HEK293 (cell line): ENCODE measurements at regions not wholly inside any gene's neighbourhood (a gene's known extent, or its start where the extent isn't known, plus 50 kb on each side); places are given as distances from the start of the nearest gene placed in this dataset.

Experiments
- YY1 ChIP-seq: fragments of 450-650 bp; formaldehyde crosslinking; IDR thresholded peaks from 2 replicates; pipeline ENCODE4 v1.5.1; 2018; ENCODE audit warnings: missing biosample characterization, missing genetic modification characterization
- ZFP37 ChIP-seq: fragments of 450-650 bp; formaldehyde crosslinking; IDR thresholded peaks from 2 replicates; pipeline ENCODE4 v1.5.1; 2016; ENCODE audit warnings: missing biosample characterization, missing genetic modification characterization
- ZNF16 ChIP-seq: fragments of 450-650 bp; formaldehyde crosslinking; IDR thresholded peaks from 2 replicates; pipeline ENCODE4 v1.5.1; 2016; ENCODE audit warnings: low read depth, missing biosample characterization, missing genetic modification characterization
- TF ChIP-seq, protein P1 (sequence below): fragments of 450-650 bp; formaldehyde crosslinking; IDR thresholded peaks from 2 replicates; pipeline ENCODE4 v1.5.1; 2016; ENCODE audit warnings: missing biosample characterization, missing genetic modification characterization
- TF ChIP-seq, protein P2 (sequence below): fragments of 450-650 bp; formaldehyde crosslinking; IDR thresholded peaks from 2 replicates; pipeline ENCODE4 v1.5.1; 2016; ENCODE audit warnings: missing biosample characterization, missing genetic modification characterization
- TF ChIP-seq, protein P3 (sequence below): fragments of 450-650 bp; formaldehyde crosslinking; IDR thresholded peaks from 2 replicates; pipeline ENCODE4 v1.5.1; 2016; ENCODE audit warnings: missing biosample characterization, missing genetic modification characterization
- TF ChIP-seq, protein P4 (sequence below): fragments of 450-650 bp; formaldehyde crosslinking; IDR thresholded peaks from 2 replicates; pipeline ENCODE4 v1.5.1; 2016; ENCODE audit warnings: missing biosample characterization, missing genetic modification characterization, borderline replicate concordance
- TF ChIP-seq, protein P5 (sequence below): fragments of 450-650 bp; formaldehyde crosslinking; IDR thresholded peaks from 2 replicates; pipeline ENCODE4 v1.5.1; 2016; ENCODE audit warnings: missing biosample characterization, missing genetic modification characterization

DNA sequence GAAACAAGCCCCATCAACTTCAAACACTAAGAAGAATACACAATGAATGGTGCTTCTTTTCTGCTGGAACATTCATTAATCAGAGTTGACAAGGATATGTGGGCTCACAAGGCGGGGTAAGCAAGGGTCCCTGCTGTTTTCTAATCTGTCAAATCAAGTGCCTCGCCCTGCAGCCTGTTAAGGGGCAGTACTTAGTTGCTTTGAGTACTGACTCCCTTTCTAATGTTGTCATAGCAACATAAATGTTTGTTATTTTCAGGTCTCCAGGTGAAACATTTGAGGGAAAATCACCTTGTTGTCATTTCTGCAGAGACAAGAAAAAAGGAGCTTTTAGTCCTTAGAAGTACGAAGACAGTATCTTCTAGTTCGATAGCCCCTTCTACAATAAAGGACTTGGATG, 284.7 kb upstream of the PKDCC start:
- TF ChIP-seq, protein P1, sequence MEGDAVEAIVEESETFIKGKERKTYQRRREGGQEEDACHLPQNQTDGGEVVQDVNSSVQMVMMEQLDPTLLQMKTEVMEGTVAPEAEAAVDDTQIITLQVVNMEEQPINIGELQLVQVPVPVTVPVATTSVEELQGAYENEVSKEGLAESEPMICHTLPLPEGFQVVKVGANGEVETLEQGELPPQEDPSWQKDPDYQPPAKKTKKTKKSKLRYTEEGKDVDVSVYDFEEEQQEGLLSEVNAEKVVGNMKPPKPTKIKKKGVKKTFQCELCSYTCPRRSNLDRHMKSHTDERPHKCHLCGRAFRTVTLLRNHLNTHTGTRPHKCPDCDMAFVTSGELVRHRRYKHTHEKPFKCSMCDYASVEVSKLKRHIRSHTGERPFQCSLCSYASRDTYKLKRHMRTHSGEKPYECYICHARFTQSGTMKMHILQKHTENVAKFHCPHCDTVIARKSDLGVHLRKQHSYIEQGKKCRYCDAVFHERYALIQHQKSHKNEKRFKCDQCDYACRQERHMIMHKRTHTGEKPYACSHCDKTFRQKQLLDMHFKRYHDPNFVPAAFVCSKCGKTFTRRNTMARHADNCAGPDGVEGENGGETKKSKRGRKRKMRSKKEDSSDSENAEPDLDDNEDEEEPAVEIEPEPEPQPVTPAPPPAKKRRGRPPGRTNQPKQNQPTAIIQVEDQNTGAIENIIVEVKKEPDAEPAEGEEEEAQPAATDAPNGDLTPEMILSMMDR (tag by site-specific recombination) = no peak
- TF ChIP-seq, protein P2, sequence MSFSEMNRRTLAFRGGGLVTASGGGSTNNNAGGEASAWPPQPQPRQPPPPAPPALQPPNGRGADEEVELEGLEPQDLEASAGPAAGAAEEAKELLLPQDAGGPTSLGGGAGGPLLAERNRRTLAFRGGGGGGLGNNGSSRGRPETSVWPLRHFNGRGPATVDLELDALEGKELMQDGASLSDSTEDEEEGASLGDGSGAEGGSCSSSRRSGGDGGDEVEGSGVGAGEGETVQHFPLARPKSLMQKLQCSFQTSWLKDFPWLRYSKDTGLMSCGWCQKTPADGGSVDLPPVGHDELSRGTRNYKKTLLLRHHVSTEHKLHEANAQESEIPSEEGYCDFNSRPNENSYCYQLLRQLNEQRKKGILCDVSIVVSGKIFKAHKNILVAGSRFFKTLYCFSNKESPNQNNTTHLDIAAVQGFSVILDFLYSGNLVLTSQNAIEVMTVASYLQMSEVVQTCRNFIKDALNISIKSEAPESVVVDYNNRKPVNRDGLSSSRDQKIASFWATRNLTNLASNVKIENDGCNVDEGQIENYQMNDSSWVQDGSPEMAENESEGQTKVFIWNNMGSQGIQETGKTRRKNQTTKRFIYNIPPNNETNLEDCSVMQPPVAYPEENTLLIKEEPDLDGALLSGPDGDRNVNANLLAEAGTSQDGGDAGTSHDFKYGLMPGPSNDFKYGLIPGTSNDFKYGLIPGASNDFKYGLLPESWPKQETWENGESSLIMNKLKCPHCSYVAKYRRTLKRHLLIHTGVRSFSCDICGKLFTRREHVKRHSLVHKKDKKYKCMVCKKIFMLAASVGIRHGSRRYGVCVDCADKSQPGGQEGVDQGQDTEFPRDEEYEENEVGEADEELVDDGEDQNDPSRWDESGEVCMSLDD (tag by site-specific recombination) = no peak
- no peak for TF ChIP-seq ZFP37 (tag by site-specific recombination)
- TF ChIP-seq, protein P3, sequence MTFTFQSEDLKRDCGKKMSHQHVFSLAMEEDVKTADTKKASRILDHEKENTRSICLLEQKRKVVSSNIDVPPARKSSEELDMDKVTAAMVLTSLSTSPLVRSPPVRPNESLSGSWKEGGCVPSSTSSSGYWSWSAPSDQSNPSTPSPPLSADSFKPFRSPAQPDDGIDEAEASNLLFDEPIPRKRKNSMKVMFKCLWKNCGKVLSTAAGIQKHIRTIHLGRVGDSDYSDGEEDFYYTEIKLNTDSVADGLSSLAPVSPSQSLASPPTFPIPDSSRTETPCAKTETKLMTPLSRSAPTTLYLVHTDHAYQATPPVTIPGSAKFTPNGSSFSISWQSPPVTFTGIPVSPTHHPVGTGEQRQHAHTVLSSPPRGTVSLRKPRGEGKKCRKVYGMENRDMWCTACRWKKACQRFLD (tag by site-specific recombination) = no peak
- TF ChIP-seq, protein P4, sequence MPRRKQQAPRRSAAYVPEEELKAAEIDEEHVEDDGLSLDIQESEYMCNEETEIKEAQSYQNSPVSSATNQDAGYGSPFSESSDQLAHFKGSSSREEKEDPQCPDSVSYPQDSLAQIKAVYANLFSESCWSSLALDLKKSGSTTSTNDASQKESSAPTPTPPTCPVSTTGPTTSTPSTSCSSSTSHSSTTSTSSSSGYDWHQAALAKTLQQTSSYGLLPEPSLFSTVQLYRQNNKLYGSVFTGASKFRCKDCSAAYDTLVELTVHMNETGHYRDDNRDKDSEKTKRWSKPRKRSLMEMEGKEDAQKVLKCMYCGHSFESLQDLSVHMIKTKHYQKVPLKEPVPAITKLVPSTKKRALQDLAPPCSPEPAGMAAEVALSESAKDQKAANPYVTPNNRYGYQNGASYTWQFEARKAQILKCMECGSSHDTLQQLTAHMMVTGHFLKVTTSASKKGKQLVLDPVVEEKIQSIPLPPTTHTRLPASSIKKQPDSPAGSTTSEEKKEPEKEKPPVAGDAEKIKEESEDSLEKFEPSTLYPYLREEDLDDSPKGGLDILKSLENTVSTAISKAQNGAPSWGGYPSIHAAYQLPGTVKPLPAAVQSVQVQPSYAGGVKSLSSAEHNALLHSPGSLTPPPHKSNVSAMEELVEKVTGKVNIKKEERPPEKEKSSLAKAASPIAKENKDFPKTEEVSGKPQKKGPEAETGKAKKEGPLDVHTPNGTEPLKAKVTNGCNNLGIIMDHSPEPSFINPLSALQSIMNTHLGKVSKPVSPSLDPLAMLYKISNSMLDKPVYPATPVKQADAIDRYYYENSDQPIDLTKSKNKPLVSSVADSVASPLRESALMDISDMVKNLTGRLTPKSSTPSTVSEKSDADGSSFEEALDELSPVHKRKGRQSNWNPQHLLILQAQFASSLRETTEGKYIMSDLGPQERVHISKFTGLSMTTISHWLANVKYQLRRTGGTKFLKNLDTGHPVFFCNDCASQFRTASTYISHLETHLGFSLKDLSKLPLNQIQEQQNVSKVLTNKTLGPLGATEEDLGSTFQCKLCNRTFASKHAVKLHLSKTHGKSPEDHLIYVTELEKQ = no peak
- no peak for TF ChIP-seq YY1
- TF ChIP-seq, protein P5, sequence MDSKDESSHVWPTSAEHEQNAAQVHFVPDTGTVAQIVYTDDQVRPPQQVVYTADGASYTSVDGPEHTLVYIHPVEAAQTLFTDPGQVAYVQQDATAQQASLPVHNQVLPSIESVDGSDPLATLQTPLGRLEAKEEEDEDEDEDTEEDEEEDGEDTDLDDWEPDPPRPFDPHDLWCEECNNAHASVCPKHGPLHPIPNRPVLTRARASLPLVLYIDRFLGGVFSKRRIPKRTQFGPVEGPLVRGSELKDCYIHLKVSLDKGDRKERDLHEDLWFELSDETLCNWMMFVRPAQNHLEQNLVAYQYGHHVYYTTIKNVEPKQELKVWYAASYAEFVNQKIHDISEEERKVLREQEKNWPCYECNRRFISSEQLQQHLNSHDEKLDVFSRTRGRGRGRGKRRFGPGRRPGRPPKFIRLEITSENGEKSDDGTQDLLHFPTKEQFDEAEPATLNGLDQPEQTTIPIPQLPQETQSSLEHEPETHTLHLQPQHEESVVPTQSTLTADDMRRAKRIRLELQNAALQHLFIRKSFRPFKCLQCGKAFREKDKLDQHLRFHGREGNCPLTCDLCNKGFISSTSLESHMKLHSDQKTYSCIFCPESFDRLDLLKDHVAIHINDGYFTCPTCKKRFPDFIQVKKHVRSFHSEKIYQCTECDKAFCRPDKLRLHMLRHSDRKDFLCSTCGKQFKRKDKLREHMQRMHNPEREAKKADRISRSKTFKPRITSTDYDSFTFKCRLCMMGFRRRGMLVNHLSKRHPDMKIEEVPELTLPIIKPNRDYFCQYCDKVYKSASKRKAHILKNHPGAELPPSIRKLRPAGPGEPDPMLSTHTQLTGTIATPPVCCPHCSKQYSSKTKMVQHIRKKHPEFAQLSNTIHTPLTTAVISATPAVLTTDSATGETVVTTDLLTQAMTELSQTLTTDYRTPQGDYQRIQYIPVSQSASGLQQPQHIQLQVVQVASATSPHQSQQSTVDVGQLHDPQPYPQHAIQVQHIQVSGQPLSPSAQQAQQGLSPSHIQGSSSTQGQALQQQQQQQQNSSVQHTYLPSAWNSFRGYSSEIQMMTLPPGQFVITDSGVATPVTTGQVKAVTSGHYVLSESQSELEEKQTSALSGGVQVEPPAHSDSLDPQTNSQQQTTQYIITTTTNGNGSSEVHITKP (tag by site-specific recombination) = no peak
- no peak for TF ChIP-seq ZNF16
